GM19452 (cell line): ENCODE measurements at regions not wholly inside any gene's neighbourhood (a gene's known extent, or its start where the extent isn't known, plus 50 kb on each side); places are given as distances from the start of the nearest gene placed in this dataset.
"Not testable (repeated sequence)": the region's sequence is repeated elsewhere in the genome, so short reads cannot be mapped to it uniquely, and the experiment has no call there.

Experiments used
- ATAC-seq: cut with Tn5 transposase; IDR thresholded peaks from one replicate; pipeline ENCODE4 v1.9.1; 2021; ENCODE audit not compliant: unreplicated experiment

DNA sequence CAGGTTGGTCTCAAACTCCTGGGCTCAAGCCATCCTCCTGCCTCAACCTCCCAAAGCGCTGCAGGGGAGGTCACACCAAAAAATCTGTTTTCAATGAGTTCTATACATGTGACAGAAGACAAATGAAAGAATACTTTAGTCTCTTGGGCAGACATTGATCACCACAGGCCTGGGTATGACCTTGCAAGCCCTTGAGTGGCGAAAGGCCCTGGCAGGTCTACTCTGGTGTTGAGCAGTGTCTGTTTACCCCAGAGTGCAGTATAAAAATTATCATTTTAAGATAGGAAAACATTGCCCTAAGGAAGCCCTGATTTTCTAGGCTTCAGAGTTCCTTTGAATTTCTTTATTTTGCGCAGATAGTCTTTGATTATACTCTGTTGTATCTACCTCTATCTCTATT, 61.6 kb upstream of the GBE1 start:
- no peak for ATAC-seq

DNA sequence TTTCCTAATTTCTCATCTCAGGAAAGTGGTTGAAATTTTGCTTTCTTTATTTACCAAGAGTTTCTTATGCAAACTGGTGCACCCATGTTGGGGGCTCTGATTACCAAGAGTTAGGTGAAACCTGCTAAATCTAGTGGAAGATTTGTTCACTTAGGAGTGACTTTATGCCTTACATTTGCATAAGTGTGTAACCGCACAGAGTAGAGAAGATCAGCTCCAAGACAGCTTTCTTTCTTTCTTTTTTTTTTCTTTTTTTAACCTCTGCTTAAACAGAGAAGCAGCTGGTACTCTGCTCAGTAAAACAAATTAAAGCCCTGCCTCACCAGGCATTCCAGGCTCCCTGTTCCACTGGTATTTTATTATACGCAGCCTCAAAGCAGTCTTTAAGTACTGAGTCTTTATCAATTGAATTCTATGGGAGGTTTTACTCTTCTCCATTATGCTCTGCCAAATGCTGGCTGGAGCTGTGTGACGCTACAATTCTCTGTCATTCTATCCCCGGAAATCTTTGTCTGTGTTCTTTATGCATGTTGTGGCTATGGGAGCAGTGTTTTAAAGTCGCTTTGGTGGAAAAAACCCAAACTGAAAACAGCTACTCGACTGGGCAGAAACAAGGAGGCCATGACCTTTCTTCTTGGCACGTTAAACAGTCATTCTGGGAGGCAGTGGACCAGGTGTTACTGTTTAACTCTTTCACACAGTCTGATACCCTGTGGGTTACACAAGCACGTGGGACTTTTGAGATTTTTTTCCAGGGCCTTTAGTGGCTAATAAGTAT, 55.2 kb upstream of the GBE1 start:
- peak; percentile 99 for ATAC-seq

DNA sequence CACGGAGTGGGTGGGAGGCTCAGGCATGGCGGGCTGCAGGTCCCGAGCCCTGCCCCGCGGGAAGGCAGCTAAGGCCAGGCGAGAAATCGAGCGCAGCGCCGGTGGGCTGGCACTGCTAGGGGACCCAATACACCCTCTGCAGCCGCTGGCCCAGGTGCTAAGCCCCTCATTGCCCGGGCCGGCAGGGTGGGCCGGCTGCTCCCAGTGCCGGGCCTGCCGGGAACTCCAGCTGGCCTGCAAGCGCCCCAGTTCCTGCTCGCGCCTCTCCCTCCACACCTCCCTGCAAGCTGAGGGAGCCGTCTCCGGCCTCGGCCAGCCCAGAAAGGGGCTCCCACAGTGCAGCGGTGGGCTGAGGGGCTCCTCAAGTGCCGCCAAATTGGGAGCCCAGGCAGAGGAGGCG, 50.7 kb upstream of the GBE1 start:
- ATAC-seq: not testable (repeated sequence)
